ENCODE measurements at regions not wholly inside any gene's neighbourhood (a gene's known extent, or its start where the extent isn't known, plus 50 kb on each side); places are given as distances from the start of the nearest gene placed in this dataset.

GRCh38 chr4:167290678-167291077, 56.4 kb upstream of the SPOCK3 start:
- DNase-seq: no peak

GRCh38 chr4:167308876-167309275, 74.6 kb upstream of the SPOCK3 start:
- no peak for DNase-seq

GRCh38 chr4:167321299-167321698, 87.0 kb upstream of the SPOCK3 start:
- DNase-seq: no peak

- no peak for DNase-seq
Observed at GRCh38 chr4:167339781-167340180, 105.5 kb upstream of the SPOCK3 start.

- DNase-seq: no peak
Observed at GRCh38 chr4:167359711-167360110, 125.4 kb upstream of the SPOCK3 start.

GRCh38 chr4:167379076-167379835, 145.0 kb upstream of the SPOCK3 start:
- DNase-seq: no peak

- no peak for DNase-seq
Observed at GRCh38 chr4:167380964-167381363, 146.7 kb upstream of the SPOCK3 start.

GRCh38 chr4:167383291-167383690, 149.0 kb upstream of the SPOCK3 start:
- no peak for DNase-seq

GRCh38 chr4:167397586-167397985, 163.3 kb upstream of the SPOCK3 start:
- DNase-seq: no peak

- DNase-seq: no peak
Observed at GRCh38 chr4:167399201-167399600, 164.9 kb upstream of the SPOCK3 start.

- no peak for DNase-seq
Observed at GRCh38 chr4:167406181-167406580, 171.9 kb upstream of the SPOCK3 start.

GRCh38 chr4:167415461-167415860, 181.2 kb upstream of the SPOCK3 start:
- no peak for DNase-seq

GRCh38 chr4:167419468-167420140, 185.3 kb upstream of the SPOCK3 start:
- no peak for DNase-seq

- DNase-seq: no peak
Observed at GRCh38 chr4:167421201-167421600, 186.9 kb upstream of the SPOCK3 start.

- no peak for DNase-seq
Observed at GRCh38 chr4:167424341-167425256, 190.3 kb upstream of the SPOCK3 start.

- DNase-seq: no peak
Observed at GRCh38 chr4:167428156-167428555, 193.9 kb upstream of the SPOCK3 start.

GRCh38 chr4:167431371-167431770, 197.1 kb upstream of the SPOCK3 start:
- DNase-seq: no peak

- DNase-seq: no peak
Observed at GRCh38 chr4:167435786-167436185, 201.5 kb upstream of the SPOCK3 start.

- no peak for DNase-seq
Observed at GRCh38 chr4:167443841-167444240, 209.5 kb upstream of the SPOCK3 start.

GRCh38 chr4:167452922-167453430, 218.7 kb upstream of the SPOCK3 start:
- no peak for DNase-seq

- no peak for DNase-seq
Observed at GRCh38 chr4:167456619-167457018, 222.3 kb upstream of the SPOCK3 start.

GRCh38 chr4:167469436-167469835, 235.1 kb upstream of the SPOCK3 start:
- DNase-seq: no peak

GRCh38 chr4:167475951-167476350, 241.7 kb upstream of the SPOCK3 start:
- no peak for DNase-seq

Measured in CD4-positive, alpha-beta T cell treated with Interferon alpha-2 for 1 hour (primary cell).